CD4-positive, alpha-beta memory T cell (primary cell): ENCODE measurements at regions not wholly inside any gene's neighbourhood (a gene's known extent, or its start where the extent isn't known, plus 50 kb on each side); places are given as distances from the start of the nearest gene placed in this dataset.

Experiments used
- CTCF ChIA-PET: fragments of 350-600 bp; sonication (Branson Sonifier 250); formaldehyde crosslinking; loops from one replicate; lab custom pipeline; 2021; ENCODE audit warnings: inconsistent platforms; ENCODE audit not compliant: partially characterized antibody; lab: Charles Lee
- POLR2A ChIA-PET: fragments of 350-600 bp; sonication (Branson Sonifier 250); formaldehyde crosslinking; loops from one replicate; lab custom pipeline; 2021; ENCODE audit not compliant: partially characterized antibody; lab: Charles Lee
- DNase-seq, 5 donors: peaks; one replicate each; pipeline versions ENCODE4 v3.0.0 to v3.0.0-alpha.2; 2020 to 2022; ENCODE audit warnings: mixed read lengths in 1 of 5
- H3K27ac ChIP-seq: one replicate; pipeline ENCODE4 v1.7.0; 2013; ENCODE audit warnings: low read depth, low read length
- H3K27me3 ChIP-seq: 2 replicates; pipeline ENCODE4 v1.7.0; 2013; ENCODE audit warnings: mild to moderate bottlenecking, low read length, moderate library complexity; ENCODE audit not compliant: insufficient read depth
- H3K36me3 ChIP-seq: 2 replicates; pipeline ENCODE4 v1.7.0; 2013; ENCODE audit warnings: mild to moderate bottlenecking, low read length, moderate library complexity; ENCODE audit not compliant: insufficient read depth
- H3K4me1 ChIP-seq: 2 replicates; pipeline ENCODE4 v1.7.0; 2013; ENCODE audit warnings: mild to moderate bottlenecking, low read length, moderate library complexity; ENCODE audit not compliant: insufficient read depth
- H3K4me3 ChIP-seq, 2 donors: one replicate each; pipeline ENCODE4 v1.7.0; 2013; ENCODE audit warnings: low read length in 2 of 2, mild to moderate bottlenecking in 1 of 2
- H3K9me3 ChIP-seq, 2 donors: one replicate each; pipeline ENCODE4 v1.7.0; 2013; ENCODE audit warnings: low read length in 2 of 2, control low read depth in 1 of 2; ENCODE audit not compliant: control insufficient read depth in 1 of 2
- H3K27ac Mint-ChIP-seq, 7 donors: one replicate each; pipeline ENCODE4 v1.8.0; 2020 to 2021; ENCODE audit warnings: mixed read lengths in 7 of 7, mild to moderate bottlenecking in 6 of 7, inconsistent platforms in 3 of 7, moderate library complexity in 3 of 7
- H3K27me3 Mint-ChIP-seq, 2 donors: one replicate each; pipeline ENCODE4 v1.8.0; 2020 to 2021; ENCODE audit warnings: mixed read lengths in 2 of 2
- H3K36me3 Mint-ChIP-seq, 2 donors: one replicate each; pipeline ENCODE4 v1.8.0; 2020 to 2021; ENCODE audit warnings: mixed read lengths in 2 of 2, inconsistent platforms in 1 of 2, mild to moderate bottlenecking in 1 of 2
- H3K4me1 Mint-ChIP-seq, 4 donors: one replicate each; pipeline ENCODE4 v1.8.0; 2020 to 2021; ENCODE audit warnings: mixed read lengths in 4 of 4, mild to moderate bottlenecking in 1 of 4
- H3K4me3 Mint-ChIP-seq, 8 donors: one replicate each; pipeline ENCODE4 v1.8.0; 2020 to 2021; ENCODE audit warnings: mixed read lengths in 8 of 8, mild to moderate bottlenecking in 7 of 8, moderate library complexity in 6 of 8, inconsistent platforms in 3 of 8
- H3K9me3 Mint-ChIP-seq, 8 donors: one replicate each; pipeline ENCODE4 v1.8.0; 2020 to 2021; ENCODE audit warnings: mixed read lengths in 8 of 8, mild to moderate bottlenecking in 5 of 8, inconsistent platforms in 3 of 8, moderate library complexity in 1 of 8
- intact Hi-C: fragments of 100-400 bp; cut with micrococcal nuclease; formaldehyde crosslinking; loops from one replicate; pipeline ENCODE4 v1.15.1; 2023

GRCh38 chr13:34039678-34040077, 221.7 kb downstream of the RFC3 start:
- Histone ChIP-seq H3K27ac (no peak overlapping the region), H3K27me3 (no peaks in the 10 kb centered on the region), H3K36me3 (no peaks in the 10 kb centered on the region), H3K4me3 (no peak overlapping the region), H3K4me1 (no peaks in the 10 kb centered on the region), H3K9me3 (no peaks in the 10 kb centered on the region)
- H3K27me3 Mint-ChIP-seq, result peaks cover 3 to 4% of the 10 kb centered on the region in 2 donors
- DNase-seq, result no peak
- POLR2A ChIA-PET, result no interaction called here
- H3K36me3 Mint-ChIP-seq, result no peaks in the 10 kb centered on the region
- no peak overlapping the region for H3K27ac Mint-ChIP-seq
- H3K4me1 Mint-ChIP-seq, result no peaks in the 10 kb centered on the region
- CTCF ChIA-PET, result no interaction called here
- no peak overlapping the region for H3K4me3 Mint-ChIP-seq
- intact Hi-C loops, result no loop called here
- H3K9me3 Mint-ChIP-seq, result peaks cover 0 to 8% (median 1%) of the 10 kb centered on the region in 8 donors

DNA sequence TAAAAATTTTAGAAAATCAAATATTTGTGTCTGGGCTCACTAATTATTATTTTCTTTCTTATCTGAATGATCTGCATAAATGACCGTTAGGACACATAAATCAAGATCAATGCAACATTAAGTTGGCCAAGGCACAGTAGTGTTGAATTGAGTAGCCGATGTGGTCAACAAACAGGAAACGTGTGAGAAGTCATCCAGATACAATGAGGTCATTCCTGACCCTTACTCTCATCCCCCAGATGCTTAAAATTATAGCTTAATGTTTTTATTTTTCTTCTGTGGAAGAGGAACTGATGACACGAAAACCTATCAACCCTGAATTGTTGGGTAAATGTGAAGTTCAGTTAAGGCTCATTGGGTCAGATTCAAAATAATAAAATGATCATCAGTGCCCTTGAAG, 222.9 kb downstream of the RFC3 start:
- ChIA-PET POLR2A (no interaction called here), CTCF (no interaction called here)
- no peak overlapping the region for H3K4me3 ChIP-seq
- no peaks in the 10 kb centered on the region for H3K27me3 ChIP-seq
- no peaks in the 10 kb centered on the region for H3K4me1 ChIP-seq
- intact Hi-C loops, result no loop called here
- Mint-ChIP-seq H3K4me3 (no peak overlapping the region), H3K36me3 (no peaks in the 10 kb centered on the region), H3K27ac (no peak overlapping the region), H3K27me3 (peaks cover 1 to 3% of the 10 kb centered on the region in 2 donors), H3K4me1 (no peaks in the 10 kb centered on the region), H3K9me3 (peaks cover 0 to 4% (median 0%) of the 10 kb centered on the region in 8 donors)
- no peak overlapping the region for H3K27ac ChIP-seq
- no peaks in the 10 kb centered on the region for H3K9me3 ChIP-seq
- no peak for DNase-seq
- no peaks in the 10 kb centered on the region for H3K36me3 ChIP-seq

DNA sequence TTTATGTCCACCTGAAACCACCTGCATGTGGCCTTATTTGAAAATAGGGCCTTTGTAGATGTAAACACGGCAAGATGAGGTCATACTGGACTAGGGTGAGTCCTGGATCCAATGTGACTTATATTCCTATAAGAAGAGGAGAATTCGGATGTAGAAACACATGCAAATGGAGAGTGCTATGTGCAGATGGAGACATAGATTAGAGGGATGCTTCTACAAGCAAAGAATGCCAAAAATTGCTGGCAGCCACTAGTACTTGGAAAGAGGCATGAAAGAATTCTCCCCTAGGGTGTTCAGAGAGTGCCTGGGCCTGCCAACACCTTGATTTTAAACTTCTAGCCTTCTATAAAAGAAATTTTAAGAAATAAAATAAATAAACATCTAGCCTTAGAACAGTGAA, 226.1 kb downstream of the RFC3 start:
- no peaks in the 10 kb centered on the region for H3K9me3 ChIP-seq
- no peaks in the 10 kb centered on the region for H3K27me3 ChIP-seq
- H3K9me3 Mint-ChIP-seq, result peaks cover 0 to 4% (median 0%) of the 10 kb centered on the region in 8 donors
- H3K4me3 Mint-ChIP-seq, result no peak overlapping the region
- H3K36me3 Mint-ChIP-seq, result no peaks in the 10 kb centered on the region
- no peaks in the 10 kb centered on the region for H3K36me3 ChIP-seq
- POLR2A ChIA-PET, result no interaction called here
- CTCF ChIA-PET, result no interaction called here
- H3K4me1 Mint-ChIP-seq, result no peaks in the 10 kb centered on the region
- H3K4me3 ChIP-seq, result no peak overlapping the region
- no peak overlapping the region for H3K27ac ChIP-seq
- intact Hi-C loops, result no loop called here
- H3K27ac Mint-ChIP-seq, result no peak overlapping the region
- no peaks in the 10 kb centered on the region for H3K27me3 Mint-ChIP-seq
- no peaks in the 10 kb centered on the region for H3K4me1 ChIP-seq
- no peak for DNase-seq

- Mint-ChIP-seq H3K36me3 (no peaks in the 10 kb centered on the region), H3K4me3 (no peak overlapping the region), H3K27me3 (no peaks in the 10 kb centered on the region), H3K4me1 (no peaks in the 10 kb centered on the region), H3K9me3 (peaks cover 0 to 4% (median 0%) of the 10 kb centered on the region in 8 donors), H3K27ac (no peak overlapping the region)
- no peak for DNase-seq
- H3K27me3 ChIP-seq, result no peaks in the 10 kb centered on the region
- ChIA-PET CTCF (no interaction called here), POLR2A (no interaction called here)
- no peaks in the 10 kb centered on the region for H3K36me3 ChIP-seq
- no peak overlapping the region for H3K4me3 ChIP-seq
- H3K27ac ChIP-seq, result no peak overlapping the region
- intact Hi-C loops, result no loop called here
- no peaks in the 10 kb centered on the region for H3K4me1 ChIP-seq
- no peaks in the 10 kb centered on the region for H3K9me3 ChIP-seq
Observed at GRCh38 chr13:34044660-34045080, 226.7 kb downstream of the RFC3 start.

DNA sequence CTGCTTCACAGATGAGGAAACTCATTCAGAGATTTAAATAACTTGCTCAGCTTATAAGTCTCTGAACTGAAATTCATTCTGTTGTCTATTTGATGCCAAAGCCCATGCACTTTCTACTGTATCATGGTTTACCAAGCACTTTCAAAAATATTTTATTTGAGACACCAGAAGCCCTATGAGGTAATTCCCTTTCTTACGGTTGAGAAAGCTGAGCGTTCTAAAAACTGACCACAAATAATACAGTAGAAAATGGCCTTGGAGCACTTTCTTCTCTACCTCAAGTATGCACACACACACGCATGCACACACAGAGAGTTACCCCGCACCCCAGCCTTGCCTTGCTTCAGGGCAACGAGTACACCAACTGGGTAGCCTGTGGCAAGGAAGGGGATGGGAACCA, 228.5 kb downstream of the RFC3 start:
- Mint-ChIP-seq H3K4me1 (no peaks in the 10 kb centered on the region), H3K27me3 (no peaks in the 10 kb centered on the region), H3K9me3 (peaks cover 0 to 6% (median 1%) of the 10 kb centered on the region in 8 donors), H3K36me3 (no peaks in the 10 kb centered on the region), H3K27ac (no peak overlapping the region), H3K4me3 (no peak overlapping the region)
- H3K27me3 ChIP-seq, result no peaks in the 10 kb centered on the region
- ChIA-PET CTCF (no interaction called here), POLR2A (no interaction called here)
- DNase-seq, result no peak
- intact Hi-C loops, result no loop called here
- no peaks in the 10 kb centered on the region for H3K36me3 ChIP-seq
- no peaks in the 10 kb centered on the region for H3K9me3 ChIP-seq
- no peak overlapping the region for H3K27ac ChIP-seq
- H3K4me1 ChIP-seq, result no peaks in the 10 kb centered on the region
- no peak overlapping the region for H3K4me3 ChIP-seq

DNA sequence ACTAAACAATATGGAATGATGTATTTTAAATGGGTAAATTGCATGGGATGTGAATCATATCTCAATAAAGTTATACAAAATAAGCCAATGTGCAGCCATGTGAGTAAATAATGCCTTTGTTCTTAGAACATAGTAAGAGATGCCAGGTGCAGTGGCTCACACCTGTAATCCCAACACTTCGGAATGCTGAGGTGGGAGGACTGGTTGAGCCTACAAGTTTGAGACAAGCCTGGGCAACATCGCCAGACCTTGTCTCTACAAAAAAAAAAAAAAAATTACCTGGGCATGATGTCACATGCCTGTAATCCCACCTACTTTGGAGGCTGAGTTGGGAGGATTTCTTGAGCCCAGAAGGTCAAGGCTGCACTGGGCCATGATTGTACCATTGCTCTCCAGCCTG, 230.7 kb downstream of the RFC3 start:
- no peaks in the 10 kb centered on the region for H3K27me3 ChIP-seq
- POLR2A ChIA-PET, result no interaction called here
- no peaks in the 10 kb centered on the region for H3K4me1 ChIP-seq
- Mint-ChIP-seq H3K4me3 (no peak overlapping the region), H3K27ac (no peak overlapping the region), H3K27me3 (no peaks in the 10 kb centered on the region), H3K9me3 (peaks cover 2 to 11% (median 6%) of the 10 kb centered on the region in 8 donors), H3K4me1 (no peaks in the 10 kb centered on the region), H3K36me3 (no peaks in the 10 kb centered on the region)
- H3K9me3 ChIP-seq, result no peaks in the 10 kb centered on the region
- intact Hi-C loops, result no loop called here
- H3K4me3 ChIP-seq, result no peak overlapping the region
- H3K27ac ChIP-seq, result no peak overlapping the region
- H3K36me3 ChIP-seq, result no peaks in the 10 kb centered on the region
- DNase-seq, result no peak
- CTCF ChIA-PET, result no interaction called here

GRCh38 chr13:34056733-34057258, 238.8 kb downstream of the RFC3 start:
- Mint-ChIP-seq H3K36me3 (no peaks in the 10 kb centered on the region), H3K4me3 (no peak overlapping the region), H3K4me1 (no peaks in the 10 kb centered on the region), H3K27ac (no peak overlapping the region), H3K9me3 (peaks cover 0 to 15% (median 5%) of the 10 kb centered on the region in 8 donors), H3K27me3 (no peaks in the 10 kb centered on the region)
- Histone ChIP-seq H3K36me3 (no peaks in the 10 kb centered on the region), H3K27ac (no peak overlapping the region), H3K27me3 (no peaks in the 10 kb centered on the region), H3K4me1 (no peaks in the 10 kb centered on the region), H3K4me3 (no peak overlapping the region), H3K9me3 (no peaks in the 10 kb centered on the region)
- intact Hi-C loops, result no loop called here
- no peak for DNase-seq
- ChIA-PET CTCF (no interaction called here), POLR2A (no interaction called here)
